C4-2B (cell line): ENCODE measurements at regions not wholly inside any gene's neighbourhood (a gene's known extent, or its start where the extent isn't known, plus 50 kb on each side); places are given as distances from the start of the nearest gene placed in this dataset.

Source experiments
- H3K27ac ChIP-seq: fragments of 450-650 bp; 2 replicates; pipeline ENCODE4 v1.5.1; 2017
- ZFX ChIP-seq: fragments of 450-650 bp; IDR thresholded peaks from 2 replicates; pipeline ENCODE4 v1.6.1; 2017
- TF ChIP-seq, protein P1 (sequence below): fragments of 450-650 bp; conservative IDR thresholded peaks from 2 replicates; pipeline ENCODE4 v1.5.1; 2017; ENCODE audit warnings: mild to moderate bottlenecking

DNA sequence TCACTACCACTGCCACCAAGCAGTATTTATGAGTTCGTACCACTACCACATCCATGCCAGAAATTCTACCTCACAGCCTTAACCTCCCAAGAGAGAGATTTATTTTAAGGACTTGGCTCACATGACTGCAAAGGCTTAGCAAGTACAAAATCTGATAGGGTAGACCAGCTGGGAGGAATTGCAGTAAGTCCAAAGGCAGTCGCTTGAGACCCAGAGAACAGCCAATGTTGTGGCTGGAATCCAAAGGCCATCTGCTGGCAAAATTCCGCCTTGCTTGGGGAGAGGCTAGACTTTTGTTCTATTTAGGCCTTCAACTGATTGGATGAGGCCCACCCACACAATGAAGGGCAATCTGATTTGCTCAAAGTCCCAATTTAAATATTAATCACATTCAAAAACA, 101.4 kb upstream of the STT3B start:
- no peak overlapping the region for H3K27ac ChIP-seq
- no peak for TF ChIP-seq ZFX
- TF ChIP-seq, protein P1, sequence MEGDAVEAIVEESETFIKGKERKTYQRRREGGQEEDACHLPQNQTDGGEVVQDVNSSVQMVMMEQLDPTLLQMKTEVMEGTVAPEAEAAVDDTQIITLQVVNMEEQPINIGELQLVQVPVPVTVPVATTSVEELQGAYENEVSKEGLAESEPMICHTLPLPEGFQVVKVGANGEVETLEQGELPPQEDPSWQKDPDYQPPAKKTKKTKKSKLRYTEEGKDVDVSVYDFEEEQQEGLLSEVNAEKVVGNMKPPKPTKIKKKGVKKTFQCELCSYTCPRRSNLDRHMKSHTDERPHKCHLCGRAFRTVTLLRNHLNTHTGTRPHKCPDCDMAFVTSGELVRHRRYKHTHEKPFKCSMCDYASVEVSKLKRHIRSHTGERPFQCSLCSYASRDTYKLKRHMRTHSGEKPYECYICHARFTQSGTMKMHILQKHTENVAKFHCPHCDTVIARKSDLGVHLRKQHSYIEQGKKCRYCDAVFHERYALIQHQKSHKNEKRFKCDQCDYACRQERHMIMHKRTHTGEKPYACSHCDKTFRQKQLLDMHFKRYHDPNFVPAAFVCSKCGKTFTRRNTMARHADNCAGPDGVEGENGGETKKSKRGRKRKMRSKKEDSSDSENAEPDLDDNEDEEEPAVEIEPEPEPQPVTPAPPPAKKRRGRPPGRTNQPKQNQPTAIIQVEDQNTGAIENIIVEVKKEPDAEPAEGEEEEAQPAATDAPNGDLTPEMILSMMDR = no peak

DNA sequence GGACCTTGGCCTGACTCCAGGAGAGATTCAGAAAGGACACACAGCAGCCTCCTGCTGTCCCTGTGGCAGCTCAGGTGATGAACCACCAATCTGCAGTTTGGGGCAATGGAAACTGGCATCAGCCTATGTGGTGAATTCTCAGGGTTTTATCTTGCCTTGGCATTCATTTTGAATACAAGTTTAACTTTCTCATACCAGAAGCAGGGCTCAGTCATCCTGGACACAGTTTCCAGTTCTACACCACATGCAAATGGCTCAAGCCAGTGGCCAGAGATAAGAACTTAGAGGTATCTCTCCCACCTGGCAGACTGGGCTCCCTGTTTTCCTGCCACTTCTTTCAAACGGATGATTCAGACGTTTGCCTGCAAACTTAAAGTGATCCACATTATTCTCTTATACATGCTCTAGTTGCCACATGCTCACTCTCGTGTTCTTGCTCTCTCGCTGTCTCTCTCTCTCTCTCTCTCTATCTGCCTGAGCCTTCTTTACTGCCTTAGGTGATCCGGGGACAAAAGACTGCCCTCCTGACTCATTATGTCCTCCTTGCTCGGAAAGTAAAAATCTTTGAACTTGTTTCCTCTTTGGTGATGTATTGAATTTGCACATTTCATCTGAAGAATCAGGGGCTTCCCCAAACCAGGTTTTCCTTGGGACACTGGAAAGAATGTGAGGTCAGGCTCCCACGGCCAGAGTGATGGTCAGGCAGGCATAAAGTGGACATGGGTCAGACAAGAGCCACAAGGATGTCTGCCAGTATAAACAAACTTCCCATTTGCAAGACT, 99.6 kb upstream of the STT3B start:
- H3K27ac ChIP-seq = no peak overlapping the region
- TF ChIP-seq ZFX = no peak
- TF ChIP-seq, protein P1 = no peak

DNA sequence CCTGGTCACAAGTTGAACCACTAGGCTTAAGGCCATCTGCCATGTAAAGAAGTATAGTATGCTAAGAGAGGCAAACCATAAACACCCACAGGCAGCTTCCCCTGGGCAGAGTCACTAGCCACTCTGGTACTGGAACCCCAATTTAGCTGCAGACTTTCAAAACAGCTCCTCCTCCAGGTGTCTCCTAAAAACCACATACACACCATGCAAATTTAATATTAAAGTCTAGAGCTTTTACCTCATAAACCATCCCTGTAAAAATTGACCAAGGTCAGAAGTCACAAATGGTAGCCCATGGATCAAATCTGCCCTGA, 99.1 kb upstream of the STT3B start:
- TF ChIP-seq ZFX = no peak
- TF ChIP-seq, protein P1 = no peak
- no peak overlapping the region for H3K27ac ChIP-seq

DNA sequence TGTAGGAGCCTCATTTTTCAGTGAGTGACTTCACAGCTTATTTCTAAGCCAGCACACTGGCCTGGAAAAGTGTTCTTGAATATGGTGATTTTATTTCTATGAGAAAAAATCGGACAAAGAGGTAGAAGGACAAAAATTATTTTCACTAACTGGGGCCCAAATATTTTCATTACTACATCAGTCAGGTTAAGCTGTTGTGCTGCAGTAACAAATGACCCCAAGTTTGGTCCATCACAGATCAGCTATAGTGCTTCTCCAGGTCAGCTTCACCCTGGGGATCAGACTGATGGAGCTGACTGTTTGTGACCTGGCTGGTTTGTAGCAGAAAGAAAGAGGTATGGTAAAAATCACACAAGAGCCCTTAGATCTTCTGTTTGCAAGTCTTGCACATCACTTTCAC, 97.9 kb upstream of the STT3B start:
- no peak overlapping the region for H3K27ac ChIP-seq
- no peak for TF ChIP-seq ZFX
- TF ChIP-seq, protein P1 = no peak

DNA sequence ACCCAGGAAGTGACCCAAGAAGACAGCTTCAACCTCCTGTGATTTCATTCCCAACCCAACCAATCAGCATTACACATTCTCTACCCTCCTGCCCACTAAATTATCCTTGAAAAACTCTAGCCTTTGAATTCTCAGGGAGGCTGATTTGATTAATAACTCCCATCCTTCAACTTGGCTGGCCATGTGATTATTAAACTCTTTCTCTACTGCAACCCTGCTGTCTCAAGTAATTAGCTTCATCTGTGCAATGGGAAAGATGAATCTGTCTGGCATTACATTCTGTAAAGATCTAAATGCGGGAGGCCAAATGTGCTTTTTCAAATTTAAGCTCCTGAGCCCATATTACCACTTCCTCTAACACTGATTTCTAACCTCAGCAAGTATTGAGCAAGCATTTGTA, 95.9 kb upstream of the STT3B start:
- TF ChIP-seq, protein P1 = no peak
- TF ChIP-seq ZFX = no peak
- H3K27ac ChIP-seq = no peak overlapping the region

DNA sequence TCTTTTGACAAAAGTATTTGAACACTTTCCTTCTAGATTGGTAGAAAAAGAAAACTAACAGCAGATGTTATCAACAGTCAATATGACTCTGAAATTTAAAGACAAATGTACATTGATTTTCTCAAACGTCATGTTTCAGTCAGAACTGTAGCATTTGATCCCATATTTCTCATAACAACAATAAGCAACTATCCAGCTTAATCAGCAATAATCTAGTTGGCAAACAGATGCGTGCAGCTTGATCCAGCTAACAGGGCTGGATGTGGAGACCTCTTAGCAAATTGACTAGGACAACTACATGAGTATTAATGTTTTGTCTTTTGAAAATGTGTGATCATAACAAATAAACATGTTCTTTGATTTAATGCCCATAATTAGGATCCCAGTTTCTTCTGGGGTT, 94.0 kb upstream of the STT3B start:
- no peak overlapping the region for H3K27ac ChIP-seq
- TF ChIP-seq, protein P1 = no peak

DNA sequence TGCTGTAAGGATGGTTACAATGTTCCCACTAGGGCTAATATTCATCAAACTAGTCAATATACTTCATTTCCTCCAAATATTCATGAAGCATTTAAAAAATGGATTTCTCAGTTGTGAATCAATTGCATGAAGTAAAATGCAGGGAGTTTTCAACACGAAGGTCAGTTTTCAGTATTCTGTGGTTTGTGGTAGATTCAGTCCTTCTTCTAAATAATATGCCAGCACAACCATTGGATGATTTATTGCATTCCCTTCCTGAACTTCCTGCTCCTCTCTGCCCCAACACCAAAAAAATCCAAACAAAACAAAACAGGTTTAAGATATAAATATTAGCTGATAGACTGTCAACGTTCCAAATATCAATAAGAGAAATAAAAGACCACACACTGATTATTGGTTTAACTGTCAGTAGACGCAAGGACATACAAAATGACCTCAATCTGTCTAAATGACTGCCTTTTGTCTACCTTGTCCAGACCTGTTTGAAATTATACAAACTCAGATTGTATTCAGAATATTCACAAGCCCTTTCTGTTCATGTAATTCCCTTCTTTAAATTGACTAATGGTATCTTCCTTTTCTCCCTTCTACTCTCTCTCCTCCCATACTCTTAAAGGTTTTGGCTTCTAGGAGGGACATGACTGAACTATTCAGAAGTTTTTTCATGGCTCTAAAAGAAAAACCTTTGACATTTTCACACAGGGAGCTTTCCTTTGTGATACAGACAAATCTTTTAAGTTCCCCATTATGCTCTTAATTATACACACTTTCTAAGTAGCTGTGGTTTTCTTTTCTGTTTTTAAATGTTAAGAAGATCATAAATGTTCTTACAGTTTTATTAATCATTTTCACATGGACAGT, 92.6 kb upstream of the STT3B start:
- H3K27ac ChIP-seq = no peak overlapping the region
- TF ChIP-seq ZFX = no peak
- TF ChIP-seq, protein P1 = no peak
